PC-3 (cell line): ENCODE measurements at regions not wholly inside any gene's neighbourhood (a gene's known extent, or its start where the extent isn't known, plus 50 kb on each side); places are given as distances from the start of the nearest gene placed in this dataset.

Source experiments
- CTCF ChIP-seq: fragments of 300-600 bp; sonication (generic); conservative IDR thresholded peaks from 2 replicates; pipeline ENCODE4 v1.5.1; 2017; ENCODE audit warnings: antibody characterized with exemption, low read depth, mild to moderate bottlenecking, low read length
- EZH2 ChIP-seq: fragments of 300-600 bp; sonication (generic); IDR thresholded peaks from one replicate; pipeline ENCODE4 v1.6.1; 2017; ENCODE audit warnings: antibody characterized with exemption, mild to moderate bottlenecking, low read length; ENCODE audit not compliant: unreplicated experiment

GRCh38 chr4:141331534-141332358 is 111.1 kb downstream of the ZNF330 start:
- no peak for TF ChIP-seq CTCF
- no peak for TF ChIP-seq EZH2
